HL-60/S4 treated with phorbol 12-myristate 13-acetate at 8.2 ng/mL for 4 days and 3 days (cell line): ENCODE measurements at regions not wholly inside any gene's neighbourhood (a gene's known extent, or its start where the extent isn't known, plus 50 kb on each side); places are given as distances from the start of the nearest gene placed in this dataset.

Experiments used
- in situ Hi-C: fragments of 300-500 bp; cut with MboI; formaldehyde crosslinking; loops from 2 replicates; pipeline ENCODE4 v1.15.0; 2022; ENCODE audit warnings: low sequenced_read_pairs

GRCh38 chr16:85187447-85187846 is 75.2 kb upstream of the CIBAR2 start:
- in situ Hi-C loops, result no loop called here

- in situ Hi-C loops, result no loop called here
Observed at GRCh38 chr16:85187886-85188285, 75.6 kb upstream of the CIBAR2 start.

- in situ Hi-C loops, result no loop called here
Observed at GRCh38 chr16:85188822-85189672, 76.8 kb upstream of the CIBAR2 start.

- in situ Hi-C loops, result no loop called here
Observed at GRCh38 chr16:85190572-85190971, 78.3 kb upstream of the CIBAR2 start.

- in situ Hi-C loops, result no loop called here
Observed at GRCh38 chr16:85191341-85191965, 79.2 kb upstream of the CIBAR2 start.

- in situ Hi-C loops, result no loop called here
Observed at GRCh38 chr16:85192238-85193114, 80.2 kb upstream of the CIBAR2 start.

GRCh38 chr16:85193115-85193493 is 80.8 kb upstream of the CIBAR2 start:
- in situ Hi-C loops, result no loop called here

- in situ Hi-C loops, result no loop called here
Observed at GRCh38 chr16:85193876-85194275, 81.6 kb upstream of the CIBAR2 start.

GRCh38 chr16:85194307-85195270 is 82.3 kb upstream of the CIBAR2 start:
- in situ Hi-C loops, result no loop called here

- in situ Hi-C loops, result no loop called here
Observed at GRCh38 chr16:85195271-85195647, 83.0 kb upstream of the CIBAR2 start.

- in situ Hi-C loops, result no loop called here
Observed at GRCh38 chr16:85195900-85196772, 83.9 kb upstream of the CIBAR2 start.

- in situ Hi-C loops, result no loop called here
Observed at GRCh38 chr16:85196976-85197375, 84.7 kb upstream of the CIBAR2 start.

- in situ Hi-C loops, result no loop called here
Observed at GRCh38 chr16:85197611-85198566, 85.6 kb upstream of the CIBAR2 start.

GRCh38 chr16:85199069-85199725 is 86.9 kb upstream of the CIBAR2 start:
- in situ Hi-C loops, result no loop called here

- in situ Hi-C loops, result no loop called here
Observed at GRCh38 chr16:85199880-85200279, 87.6 kb upstream of the CIBAR2 start.

GRCh38 chr16:85200471-85201278 is 88.4 kb upstream of the CIBAR2 start:
- in situ Hi-C loops, result no loop called here

GRCh38 chr16:85201574-85201973 is 89.3 kb upstream of the CIBAR2 start:
- in situ Hi-C loops, result no loop called here
